BLaER1 treated with 17β-estradiol and CSF1 and Interleukin-3, amounts not matched to agents 10 nM and 100 nM (cell line): ENCODE measurements at regions not wholly inside any gene's neighbourhood (a gene's known extent, or its start where the extent isn't known, plus 50 kb on each side); places are given as distances from the start of the nearest gene placed in this dataset.
A peak's percentile ranks its signal among the peaks of the same experiment; 100 is the strongest.

Source experiments
- H3K27ac ChIP-seq, 11 experiments: shearing (Covaris generic); formaldehyde crosslinking; 2 replicates each; pipeline ENCODE4 v1.8.1; 2022
- H3K27me3 ChIP-seq, 11 experiments: shearing (Covaris generic); formaldehyde crosslinking; 2 replicates each; pipeline ENCODE4 v1.8.1; 2022
- H3K36me3 ChIP-seq, 11 experiments: shearing (Covaris generic); formaldehyde crosslinking; 2 replicates each; pipeline ENCODE4 v1.8.1; 2022
- H3K4me1 ChIP-seq, 10 experiments: shearing (Covaris generic); formaldehyde crosslinking; 2 replicates each; pipeline ENCODE4 v1.8.1; 2022
- H3K4me2 ChIP-seq, 11 experiments: shearing (Covaris generic); formaldehyde crosslinking; 2 replicates each; pipeline ENCODE4 v1.8.1; 2022
- H3K4me3 ChIP-seq, 10 experiments: shearing (Covaris generic); formaldehyde crosslinking; 2 replicates each; pipeline ENCODE4 v1.8.1; 2022
- H3K9ac ChIP-seq, 11 experiments: shearing (Covaris generic); formaldehyde crosslinking; 2 replicates each; pipeline ENCODE4 v1.8.1; 2022
- H3K9me3 ChIP-seq, 11 experiments: shearing (Covaris generic); formaldehyde crosslinking; replicated peaks in 1 of 11; 2 replicates each; pipeline ENCODE4 v1.8.1; 2022
- H4K20me1 ChIP-seq, 11 experiments: shearing (Covaris generic); formaldehyde crosslinking; 2 replicates each; pipeline ENCODE4 v1.8.1; 2022
- Cebpa-rat ChIP-seq, 11 experiments: shearing (Covaris generic); IDR thresholded peaks; 2 replicates each; pipeline ENCODE4 v1.8.1; 2022

DNA sequence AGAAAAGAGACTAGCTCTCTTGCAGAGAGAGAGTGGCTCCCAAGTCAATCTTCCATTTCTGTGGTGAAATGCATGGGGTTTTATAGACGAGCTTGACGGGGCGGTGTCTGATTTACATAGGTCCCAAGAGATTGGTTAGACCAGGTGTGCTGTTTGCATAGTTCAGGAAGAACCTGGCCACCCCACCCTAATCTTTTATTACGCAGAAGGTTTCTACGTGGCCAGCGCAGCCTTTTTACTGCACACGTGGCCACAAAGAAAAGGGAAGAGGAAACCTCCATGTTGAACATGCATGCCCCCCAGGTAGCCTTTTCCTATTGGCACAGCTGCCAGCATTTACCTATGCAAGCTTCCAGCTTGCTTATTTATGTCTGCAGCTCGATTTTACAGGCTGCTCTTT lies 92.1 kb downstream of the CAVIN4 start:
- Histone ChIP-seq H3K36me3 (no peaks in the 10 kb centered on the region), H3K4me3 (no peak overlapping the region), H3K4me1 (peaks cover 0 to 11% (median 5%) of the 10 kb centered on the region in 10 experiments; a peak in 8 of 20 replicates), H3K27ac (no peak overlapping the region), H3K4me2 (peak overlapping the region in 4 of 11 experiments; percentile 12 to 35 (median 32); a peak in 4 of 22 replicates), H3K27me3 (no peaks in the 10 kb centered on the region), H3K9me3 (peaks cover 0 to 10% (median 0%) of the 10 kb centered on the region in 11 experiments; a peak in 7 of 22 replicates), H4K20me1 (no peaks in the 10 kb centered on the region), H3K9ac (no peak overlapping the region)
- TF ChIP-seq Cebpa-rat (IDR thresholded peaks at IDR 0.05) = no peak

- no peaks in the 10 kb centered on the region for H4K20me1 ChIP-seq
- H3K27me3 ChIP-seq = no peaks in the 10 kb centered on the region
- H3K9ac ChIP-seq = no peak overlapping the region
- H3K27ac ChIP-seq = no peak overlapping the region
- H3K36me3 ChIP-seq = no peaks in the 10 kb centered on the region
- TF ChIP-seq Cebpa-rat (IDR thresholded peaks at IDR 0.05) = no peak
- no peak overlapping the region for H3K4me3 ChIP-seq
- peaks cover 0 to 10% (median 0%) of the 10 kb centered on the region in 11 experiments; a peak in 7 of 22 replicates for H3K9me3 ChIP-seq
- peaks cover 0 to 11% (median 5%) of the 10 kb centered on the region in 10 experiments; a peak in 8 of 20 replicates for H3K4me1 ChIP-seq
- peak overlapping the region in 5 of 11 experiments; percentile 12 to 35 (median 32); a peak in 4 of 22 replicates for H3K4me2 ChIP-seq
Observed at GRCh38 chr9:100670719-100671118, 92.8 kb downstream of the CAVIN4 start.

- H3K4me1 ChIP-seq = peaks cover 0 to 11% (median 5%) of the 10 kb centered on the region in 10 experiments; a peak in 8 of 20 replicates
- H4K20me1 ChIP-seq = no peaks in the 10 kb centered on the region
- TF ChIP-seq Cebpa-rat (IDR thresholded peaks at IDR 0.05) = no peak
- no peak overlapping the region for H3K4me3 ChIP-seq
- peaks cover 0 to 6% (median 0%) of the 10 kb centered on the region in 11 experiments; a peak in 6 of 22 replicates for H3K9me3 ChIP-seq
- no peaks in the 10 kb centered on the region for H3K27me3 ChIP-seq
- no peak overlapping the region for H3K4me2 ChIP-seq
- H3K27ac ChIP-seq = no peak overlapping the region
- no peaks in the 10 kb centered on the region for H3K36me3 ChIP-seq
- H3K9ac ChIP-seq = no peak overlapping the region
Observed at GRCh38 chr9:100671898-100672297, 94.0 kb downstream of the CAVIN4 start.

GRCh38 chr9:100673249-100673648 lies 95.4 kb downstream of the CAVIN4 start:
- Histone ChIP-seq H3K27ac (no peak overlapping the region), H3K36me3 (no peaks in the 10 kb centered on the region), H3K9ac (no peak overlapping the region), H3K9me3 (no peaks in the 10 kb centered on the region), H3K27me3 (no peaks in the 10 kb centered on the region), H4K20me1 (no peaks in the 10 kb centered on the region), H3K4me2 (no peak overlapping the region), H3K4me1 (peaks cover 0 to 11% (median 5%) of the 10 kb centered on the region in 10 experiments; a peak in 8 of 20 replicates), H3K4me3 (no peak overlapping the region)
- no peak for TF ChIP-seq Cebpa-rat (IDR thresholded peaks at IDR 0.05)

DNA sequence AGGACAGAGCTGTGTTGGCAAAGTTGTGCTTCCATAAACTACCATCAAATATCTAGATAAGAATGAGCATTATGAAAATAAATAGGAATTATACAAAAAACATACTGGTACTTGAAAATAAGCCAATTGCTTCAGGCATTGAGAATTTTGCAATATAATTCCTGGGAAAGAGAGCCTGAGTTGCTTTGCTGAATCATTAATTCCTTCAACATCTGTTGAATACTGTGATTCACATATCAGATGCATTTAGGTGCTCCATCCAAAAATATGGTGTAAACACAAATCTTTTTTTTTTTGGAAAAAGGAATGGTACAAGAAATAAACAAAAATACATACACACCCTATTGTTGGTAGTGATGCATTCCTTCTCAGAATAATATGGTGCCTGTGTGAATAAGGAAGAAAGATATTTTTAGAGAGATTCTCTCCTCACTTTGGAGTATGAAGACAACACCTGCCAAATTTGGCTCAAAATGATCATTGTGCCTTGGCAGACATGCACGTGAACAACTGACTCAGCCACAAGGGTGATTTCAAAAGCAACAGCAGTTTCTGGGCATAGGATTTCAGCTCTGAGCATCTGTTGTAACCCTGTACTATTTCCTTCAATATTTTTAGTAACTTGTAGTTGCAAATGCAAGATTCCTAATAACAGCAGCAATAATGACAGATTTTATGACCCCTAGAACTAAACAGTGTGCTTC lies 96.7 kb downstream of the CAVIN4 start:
- H3K4me3 ChIP-seq = no peak overlapping the region
- H3K9me3 ChIP-seq = no peaks in the 10 kb centered on the region
- H3K27ac ChIP-seq = no peak overlapping the region
- no peak overlapping the region for H3K4me2 ChIP-seq
- no peaks in the 10 kb centered on the region for H3K27me3 ChIP-seq
- no peak overlapping the region for H3K9ac ChIP-seq
- H3K36me3 ChIP-seq = no peaks in the 10 kb centered on the region
- H4K20me1 ChIP-seq = no peaks in the 10 kb centered on the region
- peaks cover 0 to 11% (median 5%) of the 10 kb centered on the region in 10 experiments; a peak in 8 of 20 replicates for H3K4me1 ChIP-seq
- TF ChIP-seq Cebpa-rat (IDR thresholded peaks at IDR 0.05) = no peak

DNA sequence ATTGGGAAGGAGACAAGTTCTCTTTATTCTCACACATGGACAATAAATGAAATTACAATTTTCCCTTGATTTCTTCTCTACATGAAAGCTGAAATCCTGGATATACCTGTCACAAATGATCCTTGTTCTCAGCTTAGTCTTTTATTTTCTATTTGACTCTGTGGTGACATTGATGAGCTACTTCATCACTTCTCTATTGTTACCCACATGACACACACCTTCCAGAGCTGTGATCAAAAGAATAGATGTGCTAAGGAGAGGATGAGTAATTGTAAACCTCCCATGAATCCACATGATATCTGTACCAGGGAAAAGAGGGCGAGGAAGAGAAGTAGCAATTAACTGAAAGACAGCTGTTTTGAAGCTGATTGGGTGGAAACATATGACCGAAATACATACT lies 102.0 kb downstream of the CAVIN4 start:
- H3K9ac ChIP-seq = no peak overlapping the region
- no peaks in the 10 kb centered on the region for H3K36me3 ChIP-seq
- H3K27ac ChIP-seq = no peak overlapping the region
- H3K27me3 ChIP-seq = no peaks in the 10 kb centered on the region
- no peaks in the 10 kb centered on the region for H4K20me1 ChIP-seq
- no peak overlapping the region for H3K4me3 ChIP-seq
- no peaks in the 10 kb centered on the region for H3K4me1 ChIP-seq
- H3K4me2 ChIP-seq = no peak overlapping the region
- no peak for TF ChIP-seq Cebpa-rat (IDR thresholded peaks at IDR 0.05)
- H3K9me3 ChIP-seq = no peaks in the 10 kb centered on the region

GRCh38 chr9:100686420-100686819 lies 108.5 kb downstream of the CAVIN4 start:
- Histone ChIP-seq H3K9ac (no peak overlapping the region), H3K27ac (no peak overlapping the region), H3K4me3 (no peak overlapping the region), H3K4me1 (no peaks in the 10 kb centered on the region), H3K27me3 (no peaks in the 10 kb centered on the region), H3K36me3 (no peaks in the 10 kb centered on the region), H3K4me2 (no peak overlapping the region), H3K9me3 (no peaks in the 10 kb centered on the region), H4K20me1 (no peaks in the 10 kb centered on the region)
- no peak for TF ChIP-seq Cebpa-rat (IDR thresholded peaks at IDR 0.05)

DNA sequence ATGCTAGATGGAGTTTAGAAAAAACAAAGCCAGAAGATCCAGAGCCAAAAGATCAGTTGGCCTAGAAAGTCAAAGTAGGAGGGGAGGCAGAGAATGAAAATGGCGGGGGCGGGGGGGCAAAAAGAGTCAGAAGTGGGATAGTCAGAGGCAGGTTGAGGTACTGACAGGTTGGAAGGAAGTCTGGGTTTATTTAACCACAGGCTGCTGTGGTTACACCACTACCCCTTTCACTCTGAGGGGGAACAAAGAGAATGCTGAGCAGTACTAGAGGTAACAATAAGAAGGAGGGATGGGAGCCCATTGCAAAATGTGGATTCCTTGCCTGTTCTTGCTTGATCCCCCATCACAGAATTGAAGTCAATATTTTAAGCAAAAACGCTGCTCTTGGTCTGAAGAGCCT lies 111.8 kb downstream of the CAVIN4 start:
- no peaks in the 10 kb centered on the region for H3K9me3 ChIP-seq
- H3K4me1 ChIP-seq = no peaks in the 10 kb centered on the region
- no peak overlapping the region for H3K9ac ChIP-seq
- no peaks in the 10 kb centered on the region for H3K27me3 ChIP-seq
- H3K4me3 ChIP-seq = no peak overlapping the region
- no peak overlapping the region for H3K27ac ChIP-seq
- no peaks in the 10 kb centered on the region for H4K20me1 ChIP-seq
- no peak for TF ChIP-seq Cebpa-rat (IDR thresholded peaks at IDR 0.05)
- no peaks in the 10 kb centered on the region for H3K36me3 ChIP-seq
- H3K4me2 ChIP-seq = no peak overlapping the region

GRCh38 chr9:100690438-100690837 lies 112.6 kb downstream of the CAVIN4 start:
- TF ChIP-seq Cebpa-rat (IDR thresholded peaks at IDR 0.05) = no peak
- Histone ChIP-seq H3K4me1 (no peaks in the 10 kb centered on the region), H4K20me1 (no peaks in the 10 kb centered on the region), H3K9ac (no peak overlapping the region), H3K9me3 (no peaks in the 10 kb centered on the region), H3K4me2 (no peak overlapping the region), H3K27ac (no peak overlapping the region), H3K27me3 (no peaks in the 10 kb centered on the region), H3K36me3 (no peaks in the 10 kb centered on the region), H3K4me3 (no peak overlapping the region)

DNA sequence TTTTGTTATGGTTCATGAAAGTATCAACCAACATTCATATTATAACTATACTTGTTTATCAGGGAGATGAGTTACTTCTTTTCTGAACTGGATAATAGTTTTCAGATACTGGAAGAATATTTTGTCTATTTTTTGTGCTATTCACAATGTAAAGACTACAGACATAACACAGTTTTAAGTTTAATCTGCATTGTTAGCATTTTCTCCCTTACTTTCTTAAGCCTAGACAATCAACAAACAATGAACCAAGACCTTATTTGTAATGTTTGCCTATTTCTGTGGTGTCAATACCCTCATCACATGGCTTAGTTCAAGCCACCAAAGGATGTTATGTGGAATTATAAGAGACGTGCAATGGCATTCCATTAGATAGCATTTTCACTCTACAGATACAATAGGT lies 119.5 kb downstream of the CAVIN4 start:
- no peaks in the 10 kb centered on the region for H4K20me1 ChIP-seq
- TF ChIP-seq Cebpa-rat (IDR thresholded peaks at IDR 0.05) = no peak

More for the DNA sequence above, 119.5 kb downstream of the CAVIN4 start:
- no peaks in the 10 kb centered on the region for H3K9me3 ChIP-seq
- no peak overlapping the region for H3K4me2 ChIP-seq
- H3K36me3 ChIP-seq = no peaks in the 10 kb centered on the region
- no peaks in the 10 kb centered on the region for H3K4me1 ChIP-seq
- H3K4me3 ChIP-seq = no peak overlapping the region
- no peak overlapping the region for H3K9ac ChIP-seq
- no peak overlapping the region for H3K27ac ChIP-seq
- H3K27me3 ChIP-seq = no peaks in the 10 kb centered on the region
